ENCODE measurements at regions not wholly inside any gene's neighbourhood (a gene's known extent, or its start where the extent isn't known, plus 50 kb on each side); places are given as distances from the start of the nearest gene placed in this dataset.

GRCh38 chr11:91749251-91749650 is 475.4 kb upstream of the FAT3 start:
- ATAC-seq (no peak), DNase-seq (no peak)
- intact Hi-C loops (cut with DNase I, micrococcal nuclease): no loop called here

GRCh38 chr11:91742155-91742554 is 482.5 kb upstream of the FAT3 start:
- intact Hi-C loops (cut with DNase I, micrococcal nuclease): no loop called here
- no peak for DNase-seq
- no peak for ATAC-seq

- no peak for DNase-seq
- no peak for ATAC-seq
- intact Hi-C loops (cut with DNase I, micrococcal nuclease): no loop called here
Measured at GRCh38 chr11:91731051-91731450, 493.6 kb upstream of the FAT3 start.

- DNase-seq: no peak
- no peak for ATAC-seq
- intact Hi-C loops (cut with DNase I, micrococcal nuclease): no loop called here
Measured at GRCh38 chr11:91730620-91731019, 494.0 kb upstream of the FAT3 start.

- intact Hi-C loops (cut with DNase I, micrococcal nuclease): no loop called here
- ATAC-seq: no peak
- DNase-seq: no peak
Measured at GRCh38 chr11:91730057-91730456, 494.6 kb upstream of the FAT3 start.

- intact Hi-C loops (cut with DNase I, micrococcal nuclease): no loop called here
- ATAC-seq: no peak
- no peak for DNase-seq
Measured at GRCh38 chr11:91717169-91717568, 507.4 kb upstream of the FAT3 start.

GRCh38 chr11:91707652-91708482 is 516.8 kb upstream of the FAT3 start:
- intact Hi-C loops (cut with DNase I, micrococcal nuclease): no loop called here
- ATAC-seq (no peak), DNase-seq (no peak)

- DNase-seq (no peak), ATAC-seq (peak; percentile 78)
- intact Hi-C loops (cut with DNase I, micrococcal nuclease): no loop called here
Measured at GRCh38 chr11:91703042-91703441, 521.6 kb upstream of the FAT3 start.

GRCh38 chr11:91700854-91701253 is 523.8 kb upstream of the FAT3 start:
- intact Hi-C loops (cut with DNase I, micrococcal nuclease): no loop called here
- ATAC-seq: no peak
- no peak for DNase-seq

GRCh38 chr11:91698845-91699244 is 525.8 kb upstream of the FAT3 start:
- intact Hi-C loops (cut with DNase I, micrococcal nuclease): no loop called here
- ATAC-seq: no peak
- no peak for DNase-seq

GRCh38 chr11:91694331-91694730 is 530.3 kb upstream of the FAT3 start:
- intact Hi-C loops (cut with DNase I, micrococcal nuclease): no loop called here
- ATAC-seq (no peak), DNase-seq (no peak)

GRCh38 chr11:91691872-91692271 is 532.7 kb upstream of the FAT3 start:
- ATAC-seq (no peak), DNase-seq (no peak)
- intact Hi-C loops (cut with DNase I, micrococcal nuclease): no loop called here

- ATAC-seq (no peak), DNase-seq (no peak)
- intact Hi-C loops (cut with DNase I, micrococcal nuclease): no loop called here
Measured at GRCh38 chr11:91688672-91689071, 535.9 kb upstream of the FAT3 start.

GRCh38 chr11:91686700-91687099 is 537.9 kb upstream of the FAT3 start:
- ATAC-seq (no peak), DNase-seq (no peak)
- intact Hi-C loops (cut with DNase I, micrococcal nuclease): no loop called here

- ATAC-seq (no peak), DNase-seq (no peak)
- intact Hi-C loops (cut with DNase I, micrococcal nuclease): no loop called here
Measured at GRCh38 chr11:91686281-91686680, 538.3 kb upstream of the FAT3 start.

- intact Hi-C loops (cut with DNase I, micrococcal nuclease): no loop called here
- no peak for DNase-seq
- ATAC-seq: no peak
Measured at GRCh38 chr11:91673705-91674104, 550.9 kb upstream of the FAT3 start.

GRCh38 chr11:91664521-91664920 is 560.1 kb upstream of the FAT3 start:
- intact Hi-C loops (cut with DNase I, micrococcal nuclease): no loop called here
- DNase-seq: no peak
- no peak for ATAC-seq

GRCh38 chr11:91660036-91660435 is 564.6 kb upstream of the FAT3 start:
- DNase-seq: no peak
- no peak for ATAC-seq
- intact Hi-C loops (cut with DNase I, micrococcal nuclease): no loop called here

GRCh38 chr11:91654686-91655085 is 569.9 kb upstream of the FAT3 start:
- intact Hi-C loops (cut with DNase I, micrococcal nuclease): no loop called here
- ATAC-seq: no peak
- no peak for DNase-seq

GRCh38 chr11:91653079-91653754 is 571.4 kb upstream of the FAT3 start:
- ATAC-seq: no peak
- no peak for DNase-seq
- intact Hi-C loops (cut with DNase I, micrococcal nuclease): no loop called here

GRCh38 chr11:91650802-91651201 is 573.8 kb upstream of the FAT3 start:
- intact Hi-C loops (cut with DNase I, micrococcal nuclease): no loop called here
- no peak for DNase-seq
- no peak for ATAC-seq
